ENCODE measurements at regions not wholly inside any gene's neighbourhood (a gene's known extent, or its start where the extent isn't known, plus 50 kb on each side); places are given as distances from the start of the nearest gene placed in this dataset.

DNA sequence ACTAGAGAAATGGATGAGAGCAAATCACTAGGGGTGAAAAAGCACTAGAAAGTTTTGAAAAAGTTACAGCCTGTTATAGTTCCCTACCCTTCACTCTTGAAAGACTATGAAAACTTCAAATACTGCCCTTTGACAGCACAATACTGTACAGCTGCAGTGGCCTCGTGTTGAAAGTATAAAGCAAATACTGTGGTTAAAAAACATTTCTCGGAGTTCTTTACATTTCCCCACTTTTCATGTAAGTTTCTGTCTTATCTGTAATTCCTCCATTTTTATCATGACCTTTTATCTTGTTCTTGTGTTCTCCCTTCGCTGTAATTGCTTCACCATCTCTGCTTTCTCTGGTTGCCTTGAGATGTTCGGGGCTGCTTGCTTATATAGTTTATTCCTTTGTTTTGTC lies 423.8 kb upstream of the CFAP20DC start:
- peaks cover 21% of the 10 kb centered on the region for H3K9me3 Mint-ChIP-seq
- 95 to 100% methylated on average over 1 to 4 of the region's 4 CpGs for WGBS, 2 experiments (ENCODE audit: insufficient coverage in 1 of 2, insufficient read length in 1 of 2)
- no peak overlapping the region for H3K27ac Mint-ChIP-seq
- H3K36me3 Mint-ChIP-seq (ENCODE audit: low read depth): peaks cover 5% of the 10 kb centered on the region
- no peaks in the 10 kb centered on the region for H3K36me3 ChIP-seq (ENCODE audit: control insufficient read depth, insufficient read depth, low read length)
- no peak overlapping the region for H3K4me3 ChIP-seq (ENCODE audit: low read length)
- peaks cover 7% of the 10 kb centered on the region for H3K4me1 Mint-ChIP-seq
- H3K4me3 Mint-ChIP-seq: no peak overlapping the region
- DNase-seq: no peak
- peaks cover 19% of the 10 kb centered on the region for H3K9me3 ChIP-seq (ENCODE audit: control insufficient read depth, low read length)
- peaks cover 3% of the 10 kb centered on the region for H3K27me3 Mint-ChIP-seq (ENCODE audit: insufficient read depth)
- H3K27me3 ChIP-seq (ENCODE audit: control insufficient read depth, insufficient read depth, low read length, poor library complexity, severe bottlenecking): no peaks in the 10 kb centered on the region
- H3K9ac ChIP-seq (ENCODE audit: extremely low read depth, low read length, poor library complexity, severe bottlenecking): no peak overlapping the region
- TF ChIP-seq, protein P1, sequence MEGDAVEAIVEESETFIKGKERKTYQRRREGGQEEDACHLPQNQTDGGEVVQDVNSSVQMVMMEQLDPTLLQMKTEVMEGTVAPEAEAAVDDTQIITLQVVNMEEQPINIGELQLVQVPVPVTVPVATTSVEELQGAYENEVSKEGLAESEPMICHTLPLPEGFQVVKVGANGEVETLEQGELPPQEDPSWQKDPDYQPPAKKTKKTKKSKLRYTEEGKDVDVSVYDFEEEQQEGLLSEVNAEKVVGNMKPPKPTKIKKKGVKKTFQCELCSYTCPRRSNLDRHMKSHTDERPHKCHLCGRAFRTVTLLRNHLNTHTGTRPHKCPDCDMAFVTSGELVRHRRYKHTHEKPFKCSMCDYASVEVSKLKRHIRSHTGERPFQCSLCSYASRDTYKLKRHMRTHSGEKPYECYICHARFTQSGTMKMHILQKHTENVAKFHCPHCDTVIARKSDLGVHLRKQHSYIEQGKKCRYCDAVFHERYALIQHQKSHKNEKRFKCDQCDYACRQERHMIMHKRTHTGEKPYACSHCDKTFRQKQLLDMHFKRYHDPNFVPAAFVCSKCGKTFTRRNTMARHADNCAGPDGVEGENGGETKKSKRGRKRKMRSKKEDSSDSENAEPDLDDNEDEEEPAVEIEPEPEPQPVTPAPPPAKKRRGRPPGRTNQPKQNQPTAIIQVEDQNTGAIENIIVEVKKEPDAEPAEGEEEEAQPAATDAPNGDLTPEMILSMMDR (conservative IDR thresholded peaks at IDR 0.05): no peak
- no peak overlapping the region for H3K27ac ChIP-seq (ENCODE audit: low read depth, low read length)
- peaks cover 2% of the 10 kb centered on the region for H3K4me1 ChIP-seq (ENCODE audit: control insufficient read depth, insufficient read depth, low read length)

DNA sequence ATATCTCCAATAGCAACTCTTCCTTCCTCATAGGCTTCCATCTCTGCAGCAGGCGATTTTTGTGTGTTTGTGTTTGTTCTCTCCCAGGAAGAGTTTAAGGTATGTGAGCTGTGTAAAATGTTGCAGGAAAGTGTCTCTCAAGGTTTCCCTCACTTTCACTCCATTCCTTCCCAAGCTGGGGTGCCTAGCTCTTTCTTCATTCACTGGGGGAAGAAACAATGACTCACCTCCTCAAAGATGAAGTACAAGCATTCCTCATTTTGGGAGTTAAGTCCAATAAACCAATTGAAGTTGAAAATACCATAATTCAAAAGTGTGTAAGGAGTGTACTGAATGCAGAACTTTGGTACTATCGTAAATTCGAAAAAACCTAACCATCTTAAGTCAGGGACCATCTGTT lies 422.7 kb upstream of the CFAP20DC start:
- Histone ChIP-seq H3K4me3 (ENCODE audit: low read length) (no peak overlapping the region), H3K36me3 (ENCODE audit: control insufficient read depth, insufficient read depth, low read length) (no peaks in the 10 kb centered on the region), H3K27ac (ENCODE audit: low read depth, low read length) (no peak overlapping the region), H3K4me1 (ENCODE audit: control insufficient read depth, insufficient read depth, low read length) (no peaks in the 10 kb centered on the region), H3K9ac (ENCODE audit: extremely low read depth, low read length, poor library complexity, severe bottlenecking) (no peak overlapping the region), H3K9me3 (ENCODE audit: control insufficient read depth, low read length) (peaks cover 19% of the 10 kb centered on the region), H3K27me3 (ENCODE audit: control insufficient read depth, insufficient read depth, low read length, poor library complexity, severe bottlenecking) (no peaks in the 10 kb centered on the region)
- Mint-ChIP-seq H3K9me3 (peaks cover 21% of the 10 kb centered on the region), H3K4me1 (peaks cover 4% of the 10 kb centered on the region), H3K36me3 (ENCODE audit: low read depth) (peaks cover 5% of the 10 kb centered on the region), H3K4me3 (no peak overlapping the region), H3K27ac (no peak overlapping the region), H3K27me3 (ENCODE audit: insufficient read depth) (peaks cover 3% of the 10 kb centered on the region)
- TF ChIP-seq, protein P1 (conservative IDR thresholded peaks at IDR 0.05): no peak
- no peak for DNase-seq
- 84% methylated on average over 2 of the region's 3 CpGs; no CpG with 5 or more reads in 1 of the 2 experiments for WGBS, 2 experiments (ENCODE audit: insufficient coverage in 1 of 2, insufficient read length in 1 of 2)

DNA sequence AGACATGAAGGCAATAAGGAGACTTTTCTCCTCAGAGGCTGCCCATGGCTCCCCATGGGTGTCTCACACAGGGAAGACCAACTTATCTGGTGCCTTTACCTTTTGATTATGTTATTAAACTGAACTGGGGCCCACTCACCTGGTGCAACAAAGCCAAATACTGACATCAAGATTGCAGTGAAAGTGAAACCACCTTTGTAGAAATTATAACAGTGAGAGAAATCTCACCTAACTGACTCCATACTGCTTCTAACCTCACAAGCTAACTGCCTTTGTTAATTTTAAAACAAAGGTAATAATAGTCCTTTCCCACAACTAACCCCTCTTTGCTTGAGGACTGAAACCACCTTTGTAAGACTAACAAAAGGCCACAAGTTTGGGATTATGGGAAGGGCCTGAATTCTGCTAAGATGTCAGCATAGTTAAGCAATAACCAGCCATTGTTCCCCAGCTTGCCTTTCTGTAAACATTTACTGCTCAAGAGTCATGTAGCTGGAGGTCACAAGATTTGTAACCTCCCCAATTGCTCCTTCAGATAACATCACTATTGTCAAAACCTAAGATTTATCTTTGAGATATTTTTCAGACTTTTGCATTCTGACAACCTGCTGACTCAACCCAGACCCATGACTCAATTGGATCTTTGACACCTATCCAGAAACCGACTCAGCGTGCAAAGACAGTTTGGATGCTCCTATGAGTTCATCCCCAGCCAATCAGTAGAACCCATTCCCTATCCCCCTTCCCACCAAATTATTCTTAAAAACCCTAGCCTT lies 420.3 kb upstream of the CFAP20DC start:
- 82% methylated on average over 2 of the region's 2 CpGs; no CpG with 5 or more reads in 1 of the 2 experiments for WGBS, 2 experiments (ENCODE audit: insufficient coverage in 1 of 2, insufficient read length in 1 of 2)
- no peak overlapping the region for H3K27ac ChIP-seq (ENCODE audit: low read depth, low read length)
- Mint-ChIP-seq H3K4me3 (no peak overlapping the region), H3K27ac (no peak overlapping the region), H3K36me3 (ENCODE audit: low read depth) (peaks cover 5% of the 10 kb centered on the region), H3K9me3 (peaks cover 21% of the 10 kb centered on the region), H3K27me3 (ENCODE audit: insufficient read depth) (no peaks in the 10 kb centered on the region), H3K4me1 (peaks cover 8% of the 10 kb centered on the region)
- no peaks in the 10 kb centered on the region for H3K27me3 ChIP-seq (ENCODE audit: control insufficient read depth, insufficient read depth, low read length, poor library complexity, severe bottlenecking)
- TF ChIP-seq, protein P1 (conservative IDR thresholded peaks at IDR 0.05): no peak
- DNase-seq: no peak
- peak overlapping the region; percentile 22 for H3K4me3 ChIP-seq (ENCODE audit: low read length)
- H3K9me3 ChIP-seq (ENCODE audit: control insufficient read depth, low read length): peaks cover 19% of the 10 kb centered on the region
- no peaks in the 10 kb centered on the region for H3K36me3 ChIP-seq (ENCODE audit: control insufficient read depth, insufficient read depth, low read length)
- H3K4me1 ChIP-seq (ENCODE audit: control insufficient read depth, insufficient read depth, low read length): no peaks in the 10 kb centered on the region
- no peak overlapping the region for H3K9ac ChIP-seq (ENCODE audit: extremely low read depth, low read length, poor library complexity, severe bottlenecking)

All from endodermal cell (in vitro differentiated cells).